HEK293T (cell line): ENCODE measurements at regions not wholly inside any gene's neighbourhood (a gene's known extent, or its start where the extent isn't known, plus 50 kb on each side); places are given as distances from the start of the nearest gene placed in this dataset.

Source experiments
- CTCF ChIA-PET: fragments of 350-600 bp; formaldehyde crosslinking; extraction: SDS; loops from one replicate; lab custom pipeline; 2021; ENCODE audit warnings: antibody characterized with exemption, inconsistent platforms; lab: Yijun Ruan, JAX
- POLR2A ChIA-PET: fragments of 350-600 bp; formaldehyde crosslinking; extraction: SDS; loops from one replicate; lab custom pipeline; 2020; ENCODE audit warnings: antibody characterized with exemption, inconsistent platforms; lab: Yijun Ruan, JAX
- DNase-seq: peaks from one replicate; pipeline ENCODE4 v3.0.0; 2012; ENCODE audit warnings: mixed read lengths; ENCODE audit errors: extremely low spot score
- ARNT ChIP-seq: fragments of 450-650 bp; IDR thresholded peaks from 2 replicates; pipeline ENCODE4 v1.6.1; 2017; ENCODE audit warnings: mild to moderate bottlenecking
- BHLHE40 ChIP-seq: fragments of 450-650 bp; IDR thresholded peaks from 2 replicates; pipeline ENCODE4 v1.6.1; 2016; ENCODE audit warnings: mild to moderate bottlenecking, moderate library complexity, borderline replicate concordance
- CTBP1 ChIP-seq: fragments of 450-650 bp; IDR thresholded peaks from 2 replicates; pipeline ENCODE4 v1.6.1; 2016; ENCODE audit warnings: borderline replicate concordance
- ELF4 ChIP-seq: fragments of 450-650 bp; IDR thresholded peaks from 2 replicates; pipeline ENCODE4 v1.6.1; 2017; ENCODE audit warnings: antibody characterized with exemption
- FOXA1 ChIP-seq: fragments of 450-650 bp; IDR thresholded peaks from 2 replicates; pipeline ENCODE4 v1.6.1; 2016; ENCODE audit warnings: mild to moderate bottlenecking
- FOXK2 ChIP-seq: fragments of 450-650 bp; IDR thresholded peaks from 2 replicates; pipeline ENCODE4 v1.6.1; 2016; ENCODE audit warnings: mild to moderate bottlenecking
- FOXM1 ChIP-seq: fragments of 450-650 bp; IDR thresholded peaks from 2 replicates; pipeline ENCODE4 v1.6.1; 2017; ENCODE audit warnings: mild to moderate bottlenecking, borderline replicate concordance
- HDGF ChIP-seq: fragments of 450-650 bp; IDR thresholded peaks from 2 replicates; pipeline ENCODE4 v1.6.1; 2017; ENCODE audit warnings: antibody characterized with exemption, borderline replicate concordance
- L3MBTL2 ChIP-seq: fragments of 450-650 bp; conservative IDR thresholded peaks from 2 replicates; pipeline ENCODE4 v1.6.1; 2016; ENCODE audit warnings: mild to moderate bottlenecking
- LEF1 ChIP-seq: fragments of 450-650 bp; IDR thresholded peaks from 2 replicates; pipeline ENCODE4 v1.6.1; 2017; ENCODE audit warnings: mild to moderate bottlenecking, borderline replicate concordance
- NFRKB ChIP-seq: fragments of 450-650 bp; IDR thresholded peaks from 2 replicates; pipeline ENCODE4 v1.6.1; 2016; ENCODE audit warnings: mild to moderate bottlenecking, moderate library complexity
- PKNOX1 ChIP-seq: fragments of 450-650 bp; IDR thresholded peaks from 2 replicates; pipeline ENCODE4 v1.6.1; 2016
- SP1 ChIP-seq: fragments of 450-650 bp; IDR thresholded peaks from 2 replicates; pipeline ENCODE4 v1.6.1; 2017
- SUZ12 ChIP-seq: fragments of 450-650 bp; IDR thresholded peaks from 2 replicates; pipeline ENCODE4 v1.6.1; 2016; ENCODE audit warnings: mild to moderate bottlenecking
- TARDBP ChIP-seq: fragments of 450-650 bp; IDR thresholded peaks from 2 replicates; pipeline ENCODE4 v1.6.1; 2016
- ZNF384 ChIP-seq: fragments of 450-650 bp; IDR thresholded peaks from 2 replicates; pipeline ENCODE4 v1.6.1; 2016

DNA sequence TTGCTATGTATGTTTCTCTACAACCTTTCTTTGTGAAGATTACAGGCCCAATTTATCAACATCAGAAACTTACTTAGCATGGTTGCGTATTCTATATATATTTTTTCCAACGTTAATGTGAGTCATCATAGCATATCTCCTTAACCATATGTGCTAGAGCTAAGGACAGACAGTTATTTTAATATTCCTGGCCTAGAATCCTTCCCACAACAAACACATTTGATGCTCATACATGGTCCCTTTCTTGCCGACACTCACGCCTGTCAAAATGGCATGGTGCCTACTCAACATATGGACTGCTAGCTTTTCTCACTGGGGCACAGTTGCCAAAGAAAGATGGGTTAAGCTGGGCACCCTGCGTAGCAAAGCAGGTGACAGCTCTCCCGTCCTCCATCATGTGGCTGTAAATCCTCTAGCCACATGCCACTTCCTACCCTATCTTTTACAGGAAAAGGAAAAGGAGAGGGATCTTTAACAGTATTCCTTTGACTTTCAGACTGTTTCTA is 75.2 kb upstream of the GALNT5 start:
- CTCF ChIA-PET = no interaction called here
- no peak for DNase-seq
- TF ChIP-seq LEF1 (no peak), FOXM1 (no peak), L3MBTL2 (no peak), CTBP1 (no peak), SP1 (no peak), SUZ12 (no peak), FOXA1 (no peak), ZNF384 (no peak), PKNOX1 (no peak), FOXK2 (no peak), NFRKB (no peak), ELF4 (no peak), BHLHE40 (no peak), TARDBP (no peak), HDGF (no peak), ARNT (no peak)
- POLR2A ChIA-PET = no interaction called here

- ChIA-PET CTCF (no interaction called here), POLR2A (no interaction called here)
- no peak for TF ChIP-seq SUZ12
- no peak for TF ChIP-seq HDGF
- no peak for TF ChIP-seq TARDBP
- no peak for TF ChIP-seq BHLHE40
- TF ChIP-seq L3MBTL2 = no peak
- TF ChIP-seq ARNT = no peak
- no peak for TF ChIP-seq ELF4
- no peak for TF ChIP-seq FOXK2
- TF ChIP-seq SP1 = no peak
- TF ChIP-seq NFRKB = no peak
- TF ChIP-seq FOXA1 = no peak
- no peak for TF ChIP-seq FOXM1
- no peak for TF ChIP-seq LEF1
- TF ChIP-seq CTBP1 = no peak
- no peak for TF ChIP-seq ZNF384
- TF ChIP-seq PKNOX1 = no peak
- no peak for DNase-seq
Observed at GRCh38 chr2:157182834-157183396, 74.6 kb upstream of the GALNT5 start.

DNA sequence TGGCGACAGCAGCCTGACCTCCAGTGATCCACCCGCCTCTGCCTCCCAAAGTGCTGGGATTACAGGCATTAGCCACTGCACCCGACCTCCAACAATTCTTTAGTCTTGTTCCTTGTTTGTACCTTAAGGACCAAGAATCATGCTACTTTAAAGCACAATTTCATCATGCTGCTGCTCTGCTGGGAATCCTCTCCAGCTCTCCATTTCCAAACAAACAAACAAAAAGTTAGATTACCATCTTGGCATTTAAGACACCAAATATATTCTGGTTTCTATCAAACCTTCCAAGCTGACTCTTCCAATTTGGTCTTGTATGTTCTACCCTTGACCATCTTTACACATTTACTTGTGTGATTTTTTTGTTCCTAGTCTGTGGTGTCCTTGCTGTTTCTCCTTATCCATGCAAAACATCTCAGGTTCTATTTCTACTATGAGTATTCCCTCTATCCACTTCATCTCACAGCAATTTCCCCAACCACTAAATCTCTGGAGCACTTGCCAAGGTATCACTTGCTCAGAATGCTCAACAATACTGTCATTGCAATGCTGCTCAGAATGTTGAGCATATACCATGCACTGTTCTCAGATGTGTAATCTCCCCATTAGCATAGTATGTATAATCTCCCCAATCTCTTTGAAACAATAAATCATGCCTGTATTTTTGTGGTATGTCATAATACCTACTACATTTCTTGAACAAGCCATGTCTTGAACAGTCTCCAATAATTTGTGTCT is 73.2 kb upstream of the GALNT5 start:
- CTCF ChIA-PET = no interaction called here
- POLR2A ChIA-PET = no interaction called here
- DNase-seq = no peak
- no peak for TF ChIP-seq PKNOX1
- TF ChIP-seq BHLHE40 = no peak
- no peak for TF ChIP-seq SUZ12
- TF ChIP-seq ZNF384 = no peak
- TF ChIP-seq HDGF = no peak
- TF ChIP-seq L3MBTL2 = no peak
- TF ChIP-seq CTBP1 = no peak
- TF ChIP-seq FOXA1 = no peak
- no peak for TF ChIP-seq SP1
- TF ChIP-seq LEF1 = no peak
- TF ChIP-seq TARDBP = no peak
- TF ChIP-seq ELF4 = no peak

DNA sequence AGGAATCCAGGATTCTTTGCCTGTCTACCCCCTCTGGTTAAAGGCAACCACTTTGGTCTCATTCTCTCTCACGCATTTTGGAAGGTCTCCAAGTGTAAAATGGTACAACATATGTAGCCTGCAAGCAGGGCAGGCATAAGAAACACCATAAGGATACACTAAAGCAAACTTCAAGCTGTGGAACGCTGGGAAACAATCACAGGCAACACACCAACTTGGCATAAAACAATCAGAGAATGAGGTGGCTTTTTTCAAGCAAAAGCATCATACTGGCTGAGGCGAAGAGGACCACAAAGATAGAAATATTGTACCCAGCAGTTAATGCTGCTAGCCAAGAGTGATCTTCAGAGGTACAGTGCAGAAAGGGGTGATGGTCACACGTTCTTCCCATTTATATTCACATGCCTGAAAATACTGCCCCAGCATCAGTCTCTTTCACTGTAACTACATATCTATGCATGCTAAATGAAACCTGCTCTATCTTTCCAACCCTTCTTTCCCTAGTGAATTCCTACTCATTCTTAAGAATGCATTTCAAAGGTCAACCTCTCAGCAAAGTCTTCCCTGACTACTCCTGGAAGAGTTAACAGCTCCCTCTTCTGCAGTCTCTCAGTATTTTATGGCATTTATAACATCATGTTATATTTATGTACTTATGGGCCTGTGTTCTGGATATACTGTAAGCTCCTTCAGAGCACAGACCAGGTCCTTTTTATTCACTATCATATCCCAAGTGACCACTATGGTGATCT is 71.9 kb upstream of the GALNT5 start:
- CTCF ChIA-PET = no interaction called here
- DNase-seq = no peak
- no peak for TF ChIP-seq PKNOX1
- TF ChIP-seq FOXM1 = no peak
- TF ChIP-seq HDGF = no peak
- TF ChIP-seq L3MBTL2 = no peak
- TF ChIP-seq SUZ12 = no peak
- no peak for TF ChIP-seq FOXK2
- no peak for TF ChIP-seq TARDBP
- no peak for TF ChIP-seq ZNF384
- TF ChIP-seq SP1 = no peak
- TF ChIP-seq CTBP1 = no peak
- TF ChIP-seq NFRKB = no peak
- no peak for TF ChIP-seq FOXA1
- POLR2A ChIA-PET = no interaction called here

GRCh38 chr2:157190151-157190550 is 67.4 kb upstream of the GALNT5 start:
- no peak for TF ChIP-seq HDGF
- TF ChIP-seq FOXM1 = no peak
- no peak for TF ChIP-seq FOXK2
- no peak for TF ChIP-seq L3MBTL2
- no peak for TF ChIP-seq TARDBP
- POLR2A ChIA-PET = no interaction called here
- CTCF ChIA-PET = no interaction called here
- no peak for DNase-seq
